ENCODE measurements at regions not wholly inside any gene's neighbourhood (a gene's known extent, or its start where the extent isn't known, plus 50 kb on each side); places are given as distances from the start of the nearest gene placed in this dataset.

DNA sequence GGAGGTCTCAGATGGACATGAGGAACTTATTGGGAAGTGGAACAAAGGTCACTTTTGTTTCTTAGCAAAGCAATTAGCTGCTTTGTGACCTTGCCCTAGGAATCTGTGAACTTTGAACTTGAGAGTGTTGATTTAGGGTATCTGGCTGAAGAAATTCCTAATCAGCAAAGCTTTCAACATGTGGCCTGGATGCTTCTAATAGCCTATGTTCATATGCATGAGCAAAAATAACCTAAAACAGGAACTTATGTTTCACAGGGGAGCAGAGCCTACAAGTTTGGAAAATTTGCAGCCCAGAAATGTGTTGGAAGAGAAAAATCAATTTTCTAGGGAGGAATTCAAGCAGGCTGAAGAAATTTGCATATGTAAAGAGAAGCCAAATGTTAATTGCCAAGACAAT lies 405.8 kb upstream of the SALL3 start:
- intact Hi-C loops (cut with micrococcal nuclease; ENCODE audit: unreplicated experiment) (no loop called here), in situ Hi-C loops (cut with HindIII; ENCODE audit: extremely low pct_ligation_motif_present, low pct_unique_long_range_greater_than_20kb) (no loop called here)
- ATAC-seq (no peak), FAIRE-seq (no peak), DNase-seq (ENCODE audit: low spot score) (no peak)
- Histone ChIP-seq H3K9ac (ENCODE audit: insufficient read depth, low read depth, low read length) (no peak overlapping the region), H4K20me1 (ENCODE audit: insufficient read depth, low read length) (no peaks in the 10 kb centered on the region), H3K9me3 (ENCODE audit: low read length) (peaks cover 40% of the 10 kb centered on the region), H3K36me3 (replicated peaks in 1 of 2; ENCODE audit: control insufficient read depth in 1 of 2, insufficient read depth in 2 of 2, low read length in 2 of 2) (no peaks in the 10 kb centered on the region), H3K27me3 (ENCODE audit: control insufficient read depth in 1 of 2, insufficient read depth in 2 of 2, low read length in 2 of 2) (no peaks in the 10 kb centered on the region), H2AFZ (ENCODE audit: low read length) (no peak overlapping the region), H3K4me2 (ENCODE audit: low read depth, low read length) (no peak overlapping the region), H3K4me1 (ENCODE audit: insufficient read depth, low read length) (no peaks in the 10 kb centered on the region), H3K27ac (ENCODE audit: extremely low read length, insufficient read depth, low read length) (no peak overlapping the region), H3K79me2 (ENCODE audit: insufficient read depth, low read length) (no peaks in the 10 kb centered on the region), H3K4me3 (replicated peaks in 1 of 3; ENCODE audit: insufficient read depth in 1 of 3, low read depth in 2 of 3, low read length in 3 of 3) (no peak overlapping the region)
- TF ChIP-seq, protein P1, sequence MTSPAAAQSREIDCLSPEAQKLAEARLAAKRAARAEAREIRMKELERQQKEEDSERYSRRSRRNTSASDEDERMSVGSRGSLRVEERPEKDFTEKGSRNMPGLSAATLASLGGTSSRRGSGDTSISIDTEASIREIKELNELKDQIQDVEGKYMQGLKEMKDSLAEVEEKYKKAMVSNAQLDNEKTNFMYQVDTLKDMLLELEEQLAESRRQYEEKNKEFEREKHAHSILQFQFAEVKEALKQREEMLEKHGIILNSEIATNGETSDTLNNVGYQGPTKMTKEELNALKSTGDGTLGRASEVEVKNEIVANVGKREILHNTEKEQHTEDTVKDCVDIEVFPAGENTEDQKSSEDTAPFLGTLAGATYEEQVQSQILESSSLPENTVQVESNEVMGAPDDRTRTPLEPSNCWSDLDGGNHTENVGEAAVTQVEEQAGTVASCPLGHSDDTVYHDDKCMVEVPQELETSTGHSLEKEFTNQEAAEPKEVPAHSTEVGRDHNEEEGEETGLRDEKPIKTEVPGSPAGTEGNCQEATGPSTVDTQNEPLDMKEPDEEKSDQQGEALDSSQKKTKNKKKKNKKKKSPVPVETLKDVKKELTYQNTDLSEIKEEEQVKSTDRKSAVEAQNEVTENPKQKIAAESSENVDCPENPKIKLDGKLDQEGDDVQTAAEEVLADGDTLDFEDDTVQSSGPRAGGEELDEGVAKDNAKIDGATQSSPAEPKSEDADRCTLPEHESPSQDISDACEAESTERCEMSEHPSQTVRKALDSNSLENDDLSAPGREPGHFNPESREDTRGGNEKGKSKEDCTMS (CRISPR knock-in tag; conservative IDR thresholded peaks at IDR 0.05), result no peak
- TF ChIP-seq ZNF841 (CRISPR knock-in tag; IDR thresholded peaks at IDR 0.05; ENCODE audit: borderline replicate concordance) (peak; percentile 94), ZBTB1 (CRISPR knock-in tag; IDR thresholded peaks at IDR 0.05; ENCODE audit: borderline replicate concordance) (no peak), ZBTB20 (CRISPR knock-in tag; IDR thresholded peaks at IDR 0.05; ENCODE audit: borderline replicate concordance, low read depth) (no peak)
- BruUV-seq (replicated peaks), result no TSS peak
- POLR2A ChIA-PET, result no interaction called here
- CTCF ChIA-PET (ENCODE audit: low intra/inter-chr PET ratio, low total read pairs), result no interaction called here

DNA sequence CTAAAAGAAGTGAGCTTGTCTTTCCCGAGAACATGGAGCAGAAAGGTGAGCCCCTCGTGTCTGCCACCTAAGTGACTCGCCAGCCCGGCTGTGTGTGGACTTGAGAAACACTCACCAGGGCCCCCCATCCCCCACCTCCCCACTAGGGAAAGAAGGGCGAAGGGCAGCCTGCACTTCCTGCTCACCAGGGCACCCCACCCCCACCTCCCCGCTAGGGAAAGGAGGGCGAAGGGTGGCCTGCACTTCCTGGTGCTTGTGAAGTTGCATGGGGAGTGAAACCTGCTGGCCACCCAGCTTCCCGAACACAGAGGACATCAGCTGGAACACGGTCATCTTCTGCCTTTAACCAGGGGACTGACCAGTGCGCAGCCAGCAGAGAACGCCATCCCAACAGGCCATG lies 402.7 kb upstream of the SALL3 start:
- intact Hi-C loops (cut with micrococcal nuclease; ENCODE audit: unreplicated experiment), result no loop called here
- Histone ChIP-seq H4K20me1 (ENCODE audit: insufficient read depth, low read length) (no peaks in the 10 kb centered on the region), H3K36me3 (replicated peaks in 1 of 2; ENCODE audit: control insufficient read depth in 1 of 2, insufficient read depth in 2 of 2, low read length in 2 of 2) (no peaks in the 10 kb centered on the region), H3K27ac (ENCODE audit: extremely low read length, insufficient read depth, low read length) (no peak overlapping the region), H3K79me2 (ENCODE audit: insufficient read depth, low read length) (no peaks in the 10 kb centered on the region), H3K4me2 (ENCODE audit: low read depth, low read length) (no peak overlapping the region), H3K27me3 (ENCODE audit: control insufficient read depth in 1 of 2, insufficient read depth in 2 of 2, low read length in 2 of 2) (peaks cover 0 to under 1% of the 10 kb centered on the region in 2 experiments; a peak in 1 of 5 replicates), H3K9me3 (ENCODE audit: low read length) (peaks cover 40% of the 10 kb centered on the region), H3K4me3 (replicated peaks in 1 of 3; ENCODE audit: insufficient read depth in 1 of 3, low read depth in 2 of 3, low read length in 3 of 3) (no peak overlapping the region), H3K9ac (ENCODE audit: insufficient read depth, low read depth, low read length) (no peak overlapping the region), H3K4me1 (ENCODE audit: insufficient read depth, low read length) (no peaks in the 10 kb centered on the region), H2AFZ (ENCODE audit: low read length) (no peak overlapping the region)
- in situ Hi-C loops (cut with HindIII; ENCODE audit: extremely low pct_ligation_motif_present, low pct_unique_long_range_greater_than_20kb), result no loop called here
- WGBS (ENCODE audit: low lambda C conversion rate), result 13% methylated on average over 7 of the region's 11 CpGs
- CTCF ChIA-PET (ENCODE audit: low intra/inter-chr PET ratio, low total read pairs), result no interaction called here
- ATAC-seq (no peak), FAIRE-seq (no peak), DNase-seq (ENCODE audit: low spot score) (no peak)
- BruUV-seq (replicated peaks), result no TSS peak
- POLR2A ChIA-PET, result no interaction called here
- TF ChIP-seq, protein P2, sequence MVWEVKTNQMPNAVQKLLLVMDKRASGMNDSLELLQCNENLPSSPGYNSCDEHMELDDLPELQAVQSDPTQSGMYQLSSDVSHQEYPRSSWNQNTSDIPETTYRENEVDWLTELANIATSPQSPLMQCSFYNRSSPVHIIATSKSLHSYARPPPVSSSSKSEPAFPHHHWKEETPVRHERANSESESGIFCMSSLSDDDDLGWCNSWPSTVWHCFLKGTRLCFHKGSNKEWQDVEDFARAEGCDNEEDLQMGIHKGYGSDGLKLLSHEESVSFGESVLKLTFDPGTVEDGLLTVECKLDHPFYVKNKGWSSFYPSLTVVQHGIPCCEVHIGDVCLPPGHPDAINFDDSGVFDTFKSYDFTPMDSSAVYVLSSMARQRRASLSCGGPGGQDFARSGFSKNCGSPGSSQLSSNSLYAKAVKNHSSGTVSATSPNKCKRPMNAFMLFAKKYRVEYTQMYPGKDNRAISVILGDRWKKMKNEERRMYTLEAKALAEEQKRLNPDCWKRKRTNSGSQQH (CRISPR knock-in tag; IDR thresholded peaks at IDR 0.05; ENCODE audit: low read depth), result no peak
- no peak for TF ChIP-seq ZNF772 (CRISPR knock-in tag; IDR thresholded peaks at IDR 0.05)
- TF ChIP-seq HNRNPH1 (optimal IDR thresholded peaks at IDR 0.05; ENCODE audit: low read depth, low read length), result no peak
- TF ChIP-seq SSRP1 (CRISPR knock-in tag; IDR thresholded peaks at IDR 0.05), result no peak
- no peak for TF ChIP-seq U2AF2 (IDR thresholded peaks at IDR 0.05; ENCODE audit: low read depth, low read length)
- no peak for TF ChIP-seq FOXA1 (IDR thresholded peaks at IDR 0.05)
- TF ChIP-seq FOXA1 (CRISPR knock-in tag; IDR thresholded peaks at IDR 0.05), result no peak
- TF ChIP-seq HNF4A (CRISPR knock-in tag; IDR thresholded peaks at IDR 0.05), result no peak
- TF ChIP-seq ELF3 (CRISPR knock-in tag; IDR thresholded peaks at IDR 0.05), result no peak
- TF ChIP-seq SNAI1 (CRISPR knock-in tag; IDR thresholded peaks at IDR 0.05; ENCODE audit: borderline replicate concordance), result no peak
- TF ChIP-seq KLF9 (CRISPR knock-in tag; IDR thresholded peaks at IDR 0.05; ENCODE audit: low read depth), result no peak
- TF ChIP-seq, protein P3, sequence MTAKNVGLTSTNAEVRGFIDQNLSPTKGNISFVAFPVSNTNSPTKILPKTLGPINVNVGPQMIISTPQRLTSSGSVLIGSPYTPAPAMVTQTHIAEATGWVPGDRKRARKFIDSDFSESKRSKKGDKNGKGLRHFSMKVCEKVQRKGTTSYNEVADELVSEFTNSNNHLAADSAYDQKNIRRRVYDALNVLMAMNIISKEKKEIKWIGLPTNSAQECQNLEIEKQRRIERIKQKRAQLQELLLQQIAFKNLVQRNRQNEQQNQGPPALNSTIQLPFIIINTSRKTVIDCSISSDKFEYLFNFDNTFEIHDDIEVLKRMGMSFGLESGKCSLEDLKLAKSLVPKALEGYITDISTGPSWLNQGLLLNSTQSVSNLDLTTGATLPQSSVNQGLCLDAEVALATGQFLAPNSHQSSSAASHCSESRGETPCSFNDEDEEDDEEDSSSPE (CRISPR knock-in tag; IDR thresholded peaks at IDR 0.05), result no peak
- no peak for TF ChIP-seq ZNF350 (CRISPR knock-in tag; IDR thresholded peaks at IDR 0.05; ENCODE audit: borderline replicate concordance, low read depth)

All from HepG2 (cell line).